ENCODE measurements at regions not wholly inside any gene's neighbourhood (a gene's known extent, or its start where the extent isn't known, plus 50 kb on each side); places are given as distances from the start of the nearest gene placed in this dataset.

DNA sequence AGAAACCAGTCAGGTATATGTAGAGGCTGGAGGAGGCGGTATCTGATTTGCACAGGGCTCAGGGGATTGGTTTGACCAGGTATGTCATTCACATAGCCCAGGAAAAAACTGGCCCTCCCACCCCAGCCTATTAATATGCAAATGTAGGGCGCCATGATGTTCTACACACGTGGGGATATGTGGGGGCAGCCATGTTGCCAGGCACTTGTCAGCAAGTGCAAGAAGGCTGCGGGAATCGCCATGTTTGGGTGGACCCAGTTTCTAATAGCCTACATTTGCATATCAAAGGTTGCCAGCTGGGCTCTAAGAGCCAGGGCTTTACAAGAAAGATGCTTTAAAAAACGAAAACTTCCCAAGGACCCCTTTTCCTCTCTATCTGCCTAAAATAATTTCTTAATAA lies 335.1 kb downstream of the SMARCA1 start:
- TF ChIP-seq USF1 (IDR thresholded peaks at IDR 0.05) (no peak), RAD21 (IDR thresholded peaks at IDR 0.05; ENCODE audit: low read depth) (no peak), TAF1 (IDR thresholded peaks at IDR 0.05; ENCODE audit: low read depth) (no peak)

DNA sequence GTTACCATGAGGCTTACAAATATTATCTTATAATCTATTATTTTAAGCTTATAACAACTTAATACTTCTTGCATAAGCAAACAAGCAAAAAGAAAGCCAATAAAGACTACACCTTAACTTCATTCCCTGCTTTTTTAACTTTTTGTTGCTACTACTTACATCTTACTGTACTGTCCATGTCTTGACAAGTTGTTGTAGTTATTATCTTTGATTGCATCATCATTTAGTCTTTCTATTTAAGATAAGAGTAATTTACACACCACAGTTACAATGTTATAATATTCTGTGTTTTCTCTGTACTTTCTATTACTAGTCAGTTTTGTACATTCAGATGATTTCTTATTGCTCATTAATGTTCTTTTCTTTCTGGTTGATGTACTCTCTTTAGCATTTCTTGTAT lies 346.6 kb downstream of the SMARCA1 start:
- TF ChIP-seq USF1 (IDR thresholded peaks at IDR 0.05), result no peak
- no peak for TF ChIP-seq TEAD4 (IDR thresholded peaks at IDR 0.05)
- TF ChIP-seq RAD21 (IDR thresholded peaks at IDR 0.05; ENCODE audit: low read depth), result no peak
- TF ChIP-seq TAF1 (IDR thresholded peaks at IDR 0.05; ENCODE audit: low read depth), result no peak
- TF ChIP-seq NFIC (IDR thresholded peaks at IDR 0.05), result no peak
- TF ChIP-seq FOXM1 (IDR thresholded peaks at IDR 0.05; ENCODE audit: borderline replicate concordance, low read depth), result no peak
- no peak for TF ChIP-seq EP300 (IDR thresholded peaks at IDR 0.05; ENCODE audit: borderline replicate concordance)
- TF ChIP-seq ZBTB7A (IDR thresholded peaks at IDR 0.05; ENCODE audit: low read depth), result no peak
- no peak for TF ChIP-seq MAX (IDR thresholded peaks at IDR 0.05)
- TF ChIP-seq CEBPB (IDR thresholded peaks at IDR 0.05), result no peak
- no peak for TF ChIP-seq CREB1 (IDR thresholded peaks at IDR 0.05; ENCODE audit: low read depth)
- no peak for TF ChIP-seq TCF12 (IDR thresholded peaks at IDR 0.05; ENCODE audit: low read depth)
- TF ChIP-seq, protein P1, sequence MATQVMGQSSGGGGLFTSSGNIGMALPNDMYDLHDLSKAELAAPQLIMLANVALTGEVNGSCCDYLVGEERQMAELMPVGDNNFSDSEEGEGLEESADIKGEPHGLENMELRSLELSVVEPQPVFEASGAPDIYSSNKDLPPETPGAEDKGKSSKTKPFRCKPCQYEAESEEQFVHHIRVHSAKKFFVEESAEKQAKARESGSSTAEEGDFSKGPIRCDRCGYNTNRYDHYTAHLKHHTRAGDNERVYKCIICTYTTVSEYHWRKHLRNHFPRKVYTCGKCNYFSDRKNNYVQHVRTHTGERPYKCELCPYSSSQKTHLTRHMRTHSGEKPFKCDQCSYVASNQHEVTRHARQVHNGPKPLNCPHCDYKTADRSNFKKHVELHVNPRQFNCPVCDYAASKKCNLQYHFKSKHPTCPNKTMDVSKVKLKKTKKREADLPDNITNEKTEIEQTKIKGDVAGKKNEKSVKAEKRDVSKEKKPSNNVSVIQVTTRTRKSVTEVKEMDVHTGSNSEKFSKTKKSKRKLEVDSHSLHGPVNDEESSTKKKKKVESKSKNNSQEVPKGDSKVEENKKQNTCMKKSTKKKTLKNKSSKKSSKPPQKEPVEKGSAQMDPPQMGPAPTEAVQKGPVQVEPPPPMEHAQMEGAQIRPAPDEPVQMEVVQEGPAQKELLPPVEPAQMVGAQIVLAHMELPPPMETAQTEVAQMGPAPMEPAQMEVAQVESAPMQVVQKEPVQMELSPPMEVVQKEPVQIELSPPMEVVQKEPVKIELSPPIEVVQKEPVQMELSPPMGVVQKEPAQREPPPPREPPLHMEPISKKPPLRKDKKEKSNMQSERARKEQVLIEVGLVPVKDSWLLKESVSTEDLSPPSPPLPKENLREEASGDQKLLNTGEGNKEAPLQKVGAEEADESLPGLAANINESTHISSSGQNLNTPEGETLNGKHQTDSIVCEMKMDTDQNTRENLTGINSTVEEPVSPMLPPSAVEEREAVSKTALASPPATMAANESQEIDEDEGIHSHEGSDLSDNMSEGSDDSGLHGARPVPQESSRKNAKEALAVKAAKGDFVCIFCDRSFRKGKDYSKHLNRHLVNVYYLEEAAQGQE (IDR thresholded peaks at IDR 0.05; ENCODE audit: low read depth), result no peak
- TF ChIP-seq YY1 (IDR thresholded peaks at IDR 0.05; ENCODE audit: low read depth), result no peak
- no peak for TF ChIP-seq EGR1 (IDR thresholded peaks at IDR 0.05)

DNA sequence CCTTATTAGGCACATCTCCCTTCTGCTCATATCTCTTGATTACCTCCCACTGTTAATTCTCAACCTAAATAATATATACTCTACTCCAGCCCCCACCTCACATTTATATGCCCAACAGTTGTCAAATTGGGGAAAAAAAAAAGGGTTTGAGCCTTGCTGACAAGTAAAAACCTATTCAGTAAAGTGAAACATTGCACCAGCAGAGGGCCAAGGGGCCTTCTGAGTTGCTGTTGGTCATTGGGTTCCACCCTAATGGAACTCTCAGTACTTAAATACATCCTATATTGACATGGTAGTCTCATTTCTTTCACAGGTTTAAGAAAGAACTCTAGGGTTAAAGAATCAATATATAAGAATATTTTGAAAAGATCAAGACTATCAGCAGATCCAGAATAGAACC lies 362.2 kb downstream of the SMARCA1 start:
- no peak for TF ChIP-seq CEBPB (IDR thresholded peaks at IDR 0.05)
- no peak for TF ChIP-seq USF1 (IDR thresholded peaks at IDR 0.05)
- TF ChIP-seq TCF12 (IDR thresholded peaks at IDR 0.05; ENCODE audit: low read depth), result no peak
- TF ChIP-seq NFIC (IDR thresholded peaks at IDR 0.05), result no peak
- no peak for TF ChIP-seq RAD21 (IDR thresholded peaks at IDR 0.05; ENCODE audit: low read depth)
- TF ChIP-seq, protein P1 (IDR thresholded peaks at IDR 0.05; ENCODE audit: low read depth), result no peak
- no peak for TF ChIP-seq MAX (IDR thresholded peaks at IDR 0.05)
- TF ChIP-seq EGR1 (IDR thresholded peaks at IDR 0.05), result no peak

DNA sequence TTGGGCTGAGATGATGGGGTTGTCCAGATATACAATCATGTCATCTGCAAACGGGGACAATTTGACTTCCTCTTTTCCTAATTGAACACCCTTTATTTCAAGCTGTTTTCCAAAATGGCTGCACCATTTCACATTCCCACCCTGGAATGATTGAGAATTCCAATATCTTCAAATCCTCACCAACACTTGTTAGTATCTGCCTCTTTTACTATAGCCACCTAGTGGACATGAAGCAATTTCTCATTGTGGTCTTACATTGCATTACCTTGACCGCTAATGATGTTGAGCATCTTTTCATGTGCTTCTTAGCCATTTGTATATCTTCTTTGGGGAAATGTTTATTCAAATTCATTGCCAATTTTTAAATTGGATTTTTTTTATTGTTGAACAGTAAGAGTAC lies 364.8 kb downstream of the SMARCA1 start:
- TF ChIP-seq FOXM1 (IDR thresholded peaks at IDR 0.05; ENCODE audit: borderline replicate concordance, low read depth), result no peak
- no peak for TF ChIP-seq TCF12 (IDR thresholded peaks at IDR 0.05; ENCODE audit: low read depth)
- no peak for TF ChIP-seq CEBPB (IDR thresholded peaks at IDR 0.05)
- TF ChIP-seq MAX (IDR thresholded peaks at IDR 0.05), result no peak
- TF ChIP-seq RAD21 (IDR thresholded peaks at IDR 0.05; ENCODE audit: low read depth), result no peak
- TF ChIP-seq EP300 (IDR thresholded peaks at IDR 0.05; ENCODE audit: borderline replicate concordance), result no peak
- TF ChIP-seq CREB1 (IDR thresholded peaks at IDR 0.05; ENCODE audit: low read depth), result no peak
- TF ChIP-seq TEAD4 (IDR thresholded peaks at IDR 0.05), result no peak
- TF ChIP-seq YY1 (IDR thresholded peaks at IDR 0.05; ENCODE audit: low read depth), result no peak
- no peak for TF ChIP-seq ZBTB7A (IDR thresholded peaks at IDR 0.05; ENCODE audit: low read depth)
- no peak for TF ChIP-seq NFIC (IDR thresholded peaks at IDR 0.05)
- TF ChIP-seq, protein P1 (IDR thresholded peaks at IDR 0.05; ENCODE audit: low read depth), result no peak
- TF ChIP-seq EGR1 (IDR thresholded peaks at IDR 0.05), result no peak
- no peak for TF ChIP-seq USF1 (IDR thresholded peaks at IDR 0.05)
- TF ChIP-seq TAF1 (IDR thresholded peaks at IDR 0.05; ENCODE audit: low read depth), result no peak
